Mononuclear cell (primary cell): ENCODE measurements at regions not wholly inside any gene's neighbourhood (a gene's known extent, or its start where the extent isn't known, plus 50 kb on each side); places are given as distances from the start of the nearest gene placed in this dataset.

Experiments used
- H3K27me3 ChIP-seq: 2 replicates; pipeline ENCODE4 v1.6.0; 2011; ENCODE audit warnings: low read length, control low read depth; ENCODE audit not compliant: insufficient read depth
- H3K4me1 ChIP-seq: 2 replicates; pipeline ENCODE4 v1.5.1; 2011; ENCODE audit warnings: mild to moderate bottlenecking, low read length, control low read depth; ENCODE audit not compliant: insufficient read depth
- H3K4me3 ChIP-seq: 2 replicates; pipeline ENCODE4 v1.5.1; 2011; ENCODE audit warnings: mild to moderate bottlenecking, low read length, moderate library complexity
- H3K9me3 ChIP-seq: 2 replicates; pipeline ENCODE4 v1.5.1; 2011; ENCODE audit warnings: low read depth, mild to moderate bottlenecking, control low read depth, low read length

DNA sequence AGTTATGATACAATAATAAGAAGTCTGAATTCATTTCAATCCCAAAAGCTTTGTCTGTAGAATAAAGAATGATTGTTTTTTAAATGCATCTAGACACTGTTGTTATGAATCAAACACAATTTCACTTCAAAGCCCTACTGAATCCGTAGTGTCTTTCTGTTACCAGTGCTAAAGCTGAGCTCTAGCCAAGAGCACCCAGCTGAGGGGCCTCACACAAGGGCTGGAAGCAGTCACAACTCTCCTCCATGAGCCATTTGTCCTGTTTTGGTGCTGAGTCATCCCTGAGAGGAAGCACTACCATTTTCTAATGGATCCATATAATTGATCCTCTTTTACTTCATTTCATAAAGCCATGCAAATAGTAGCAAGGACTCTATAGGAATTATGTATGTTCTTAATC is 158.2 kb upstream of the ANKRD28 start:
- Histone ChIP-seq H3K9me3 (no peaks in the 10 kb centered on the region), H3K27me3 (no peaks in the 10 kb centered on the region), H3K4me3 (no peak overlapping the region), H3K4me1 (no peaks in the 10 kb centered on the region)

DNA sequence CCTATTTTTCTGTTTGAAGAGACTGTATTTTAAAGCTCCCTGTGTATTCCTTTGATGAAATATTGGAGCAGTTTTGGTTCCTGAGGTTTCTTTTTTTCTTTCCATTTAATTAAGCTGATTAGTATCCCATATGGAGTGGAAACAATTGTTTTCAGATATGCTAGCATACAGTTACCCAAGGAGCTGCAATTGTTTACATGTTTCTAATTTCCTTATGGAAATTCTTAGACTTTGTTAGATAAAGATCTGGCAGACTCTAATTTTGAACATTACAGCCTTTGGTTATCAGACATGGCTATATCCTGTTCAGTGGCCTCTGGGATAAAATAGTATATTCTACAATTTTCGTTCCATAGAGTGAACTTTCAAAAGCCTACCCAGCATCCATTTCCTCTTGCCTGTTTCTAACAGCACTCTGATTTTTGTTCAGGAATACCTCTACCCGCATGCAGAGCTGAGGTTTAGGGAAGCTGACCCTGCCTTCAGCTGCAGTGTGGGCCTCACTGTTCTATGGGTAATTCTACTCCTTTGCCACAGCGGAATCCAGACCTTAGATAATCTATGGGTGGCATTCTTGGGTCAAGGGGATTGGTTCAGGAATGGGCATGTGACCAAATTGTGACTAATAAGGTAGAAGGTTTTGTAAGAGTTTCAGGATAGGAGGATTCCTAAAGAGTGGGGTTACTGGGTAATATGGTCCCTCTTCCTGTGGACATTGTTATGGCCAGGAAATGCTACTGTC is 161.1 kb upstream of the ANKRD28 start:
- Histone ChIP-seq H3K4me3 (no peak overlapping the region), H3K27me3 (no peaks in the 10 kb centered on the region), H3K9me3 (no peaks in the 10 kb centered on the region), H3K4me1 (no peaks in the 10 kb centered on the region)

GRCh38 chr3:15959434-15959811 is 161.6 kb upstream of the ANKRD28 start:
- Histone ChIP-seq H3K27me3 (no peaks in the 10 kb centered on the region), H3K4me1 (peaks cover 5% of the 10 kb centered on the region), H3K9me3 (no peaks in the 10 kb centered on the region), H3K4me3 (no peak overlapping the region)

DNA sequence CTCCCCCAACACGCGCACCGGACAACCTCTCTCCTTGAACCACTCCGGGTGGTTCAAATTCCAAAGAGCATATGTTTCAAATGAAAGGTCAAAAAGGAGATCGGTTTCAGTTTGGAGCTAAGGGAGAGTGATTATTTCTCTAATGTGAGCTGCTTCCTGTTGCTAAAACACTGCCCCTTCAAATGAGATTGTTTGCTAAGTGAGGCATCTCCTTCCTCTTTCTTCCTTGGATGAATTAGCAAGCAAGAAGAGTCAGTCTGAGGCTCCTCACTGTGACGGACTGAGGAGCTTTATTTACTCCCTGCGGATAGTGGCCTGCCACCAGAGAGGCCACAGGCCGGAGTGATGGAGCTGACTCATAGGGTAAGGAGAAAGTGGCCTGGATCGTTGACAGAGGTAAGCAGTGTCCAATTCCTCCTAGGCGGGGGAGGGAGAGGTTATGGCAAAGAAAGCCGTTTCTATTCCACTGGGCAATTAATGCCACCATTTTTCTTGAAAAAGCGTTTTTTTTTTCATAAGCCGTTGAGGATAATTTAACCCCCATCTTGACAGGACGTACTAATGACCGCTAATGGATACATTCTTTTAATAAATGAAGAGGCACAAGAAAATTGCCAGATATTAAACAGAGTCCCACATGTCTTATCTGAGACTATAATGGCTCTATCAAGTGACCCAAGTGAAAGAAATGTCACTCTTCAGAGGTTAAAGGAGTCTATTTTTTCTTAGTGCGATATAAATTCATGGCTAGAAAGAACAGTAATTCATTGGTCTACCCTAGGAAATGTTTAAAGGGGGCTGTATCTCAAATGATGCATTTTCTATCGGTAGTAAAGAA is 167.0 kb upstream of the ANKRD28 start:
- peaks cover 8% of the 10 kb centered on the region for H3K4me1 ChIP-seq
- H3K4me3 ChIP-seq, result no peak overlapping the region

DNA sequence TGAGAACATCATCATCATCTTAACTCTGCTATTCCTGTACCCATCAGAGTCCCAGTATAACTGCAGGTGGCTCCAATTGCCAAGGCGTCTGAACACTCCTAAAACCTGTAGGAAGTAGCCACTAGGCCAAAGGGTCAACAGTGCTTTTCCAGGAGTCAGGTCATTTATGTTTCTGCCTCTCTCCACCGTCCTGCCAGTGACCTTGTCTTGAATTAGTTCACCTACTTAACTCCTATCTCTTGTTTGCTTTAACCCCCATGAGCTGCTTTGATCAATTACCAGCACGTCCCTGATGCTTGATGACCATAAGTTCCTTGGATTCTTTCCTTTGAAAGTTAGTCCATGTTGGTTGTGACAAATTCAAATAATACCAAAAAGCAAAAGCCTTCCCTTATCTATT is 169.8 kb upstream of the ANKRD28 start:
- Histone ChIP-seq H3K27me3 (no peaks in the 10 kb centered on the region), H3K9me3 (no peaks in the 10 kb centered on the region), H3K4me3 (no peak overlapping the region), H3K4me1 (peaks cover 8% of the 10 kb centered on the region)

More for the DNA sequence above, 167.0 kb upstream of the ANKRD28 start:
- H3K27me3 ChIP-seq, result no peaks in the 10 kb centered on the region
- H3K9me3 ChIP-seq, result no peaks in the 10 kb centered on the region

GRCh38 chr3:15969874-15970640 is 172.3 kb upstream of the ANKRD28 start:
- Histone ChIP-seq H3K27me3 (no peaks in the 10 kb centered on the region), H3K9me3 (no peaks in the 10 kb centered on the region), H3K4me1 (peaks cover 4% of the 10 kb centered on the region), H3K4me3 (no peak overlapping the region)

GRCh38 chr3:15973414-15973813 is 175.6 kb upstream of the ANKRD28 start:
- H3K27me3 ChIP-seq, result no peaks in the 10 kb centered on the region
- H3K4me1 ChIP-seq, result peaks cover 4% of the 10 kb centered on the region
- no peaks in the 10 kb centered on the region for H3K9me3 ChIP-seq
- no peak overlapping the region for H3K4me3 ChIP-seq

- Histone ChIP-seq H3K27me3 (no peaks in the 10 kb centered on the region), H3K4me3 (no peak overlapping the region), H3K9me3 (no peaks in the 10 kb centered on the region), H3K4me1 (peaks cover 4% of the 10 kb centered on the region)
Measured at GRCh38 chr3:15973940-15974339, 176.2 kb upstream of the ANKRD28 start.

- Histone ChIP-seq H3K27me3 (no peaks in the 10 kb centered on the region), H3K9me3 (no peaks in the 10 kb centered on the region), H3K4me3 (no peak overlapping the region), H3K4me1 (peaks cover 4% of the 10 kb centered on the region)
Measured at GRCh38 chr3:15974647-15975046, 176.9 kb upstream of the ANKRD28 start.

DNA sequence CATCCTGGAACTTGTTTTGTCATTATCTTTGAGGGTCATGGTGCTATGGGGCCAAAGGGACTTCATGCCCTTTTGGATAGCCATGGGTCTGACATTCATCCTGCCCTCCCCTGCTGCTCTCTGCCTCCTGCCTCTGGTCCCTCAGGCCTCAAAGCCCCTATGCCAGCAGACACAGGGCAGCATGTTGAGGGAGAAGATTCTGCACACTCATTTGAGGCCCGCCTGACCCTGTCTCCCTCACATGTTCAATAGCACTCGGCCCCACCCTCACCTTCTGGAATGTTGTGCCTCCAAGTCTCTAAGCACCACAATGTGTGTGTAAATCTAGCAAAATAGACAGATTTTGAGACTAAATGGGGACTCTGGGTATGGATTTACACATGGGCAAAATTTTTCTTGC is 178.7 kb upstream of the ANKRD28 start:
- H3K9me3 ChIP-seq, result no peaks in the 10 kb centered on the region
- H3K4me3 ChIP-seq, result no peak overlapping the region
- H3K4me1 ChIP-seq, result peaks cover 4% of the 10 kb centered on the region
- no peaks in the 10 kb centered on the region for H3K27me3 ChIP-seq

- no peaks in the 10 kb centered on the region for H3K9me3 ChIP-seq
- no peaks in the 10 kb centered on the region for H3K27me3 ChIP-seq
- H3K4me1 ChIP-seq, result peaks cover 4% of the 10 kb centered on the region
- H3K4me3 ChIP-seq, result no peak overlapping the region
Measured at GRCh38 chr3:15977090-15977489, 179.3 kb upstream of the ANKRD28 start.

DNA sequence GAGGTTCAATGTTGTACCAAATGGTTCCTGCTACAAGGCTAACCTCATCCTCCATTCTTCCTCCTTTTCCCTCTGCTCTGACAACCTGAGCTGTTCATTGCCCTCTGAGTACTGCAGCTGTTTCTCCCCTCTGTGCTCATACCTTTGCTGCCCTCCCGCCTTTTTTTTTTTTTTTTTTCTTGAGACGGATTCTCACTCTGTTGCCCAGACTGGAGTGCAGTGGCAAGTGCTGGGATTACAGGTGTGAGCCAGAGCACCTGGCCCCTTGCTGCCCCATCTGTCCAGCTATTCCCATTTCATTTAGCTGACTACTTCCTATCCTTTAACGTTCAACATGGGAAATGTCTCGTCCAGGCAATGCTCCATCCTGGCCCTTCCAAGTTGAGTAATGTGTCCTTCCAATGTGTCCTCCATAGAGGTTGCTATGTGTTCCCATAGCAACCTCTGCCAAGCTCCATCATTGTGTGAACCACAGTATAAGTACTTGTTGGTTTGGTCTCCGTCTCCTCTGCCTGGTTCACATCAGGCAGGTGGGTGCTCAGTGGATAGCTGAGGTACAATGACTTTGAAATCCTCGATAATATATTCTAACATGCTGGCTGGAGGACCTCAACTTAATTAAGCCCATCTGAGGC is 179.9 kb upstream of the ANKRD28 start:
- Histone ChIP-seq H3K27me3 (no peaks in the 10 kb centered on the region), H3K4me1 (peaks cover 4% of the 10 kb centered on the region), H3K4me3 (no peak overlapping the region), H3K9me3 (no peaks in the 10 kb centered on the region)

DNA sequence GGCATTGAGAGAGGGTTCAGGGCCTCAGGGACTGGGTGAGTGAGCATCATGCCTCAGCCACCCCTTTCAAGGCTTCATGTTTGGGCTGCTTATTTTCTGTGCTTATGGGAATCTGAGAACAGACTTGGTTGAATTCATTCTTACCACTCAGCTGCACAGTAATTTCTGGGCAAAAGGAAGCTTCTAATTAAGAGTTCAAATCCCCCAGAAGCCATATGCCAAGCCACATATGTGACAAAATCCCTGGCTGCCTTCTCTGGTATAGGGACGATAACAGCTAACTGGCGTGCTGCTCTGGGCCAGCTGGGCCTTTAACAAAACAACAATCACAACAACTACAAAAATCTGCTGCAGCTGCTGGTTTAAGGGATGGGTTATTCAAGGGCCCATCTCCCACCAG is 181.0 kb upstream of the ANKRD28 start:
- Histone ChIP-seq H3K4me3 (no peak overlapping the region), H3K9me3 (no peaks in the 10 kb centered on the region), H3K4me1 (peaks cover 4% of the 10 kb centered on the region), H3K27me3 (no peaks in the 10 kb centered on the region)

GRCh38 chr3:15979495-15979894 is 181.7 kb upstream of the ANKRD28 start:
- Histone ChIP-seq H3K4me1 (peaks cover under 1% of the 10 kb centered on the region), H3K4me3 (no peak overlapping the region), H3K9me3 (no peaks in the 10 kb centered on the region), H3K27me3 (no peaks in the 10 kb centered on the region)

DNA sequence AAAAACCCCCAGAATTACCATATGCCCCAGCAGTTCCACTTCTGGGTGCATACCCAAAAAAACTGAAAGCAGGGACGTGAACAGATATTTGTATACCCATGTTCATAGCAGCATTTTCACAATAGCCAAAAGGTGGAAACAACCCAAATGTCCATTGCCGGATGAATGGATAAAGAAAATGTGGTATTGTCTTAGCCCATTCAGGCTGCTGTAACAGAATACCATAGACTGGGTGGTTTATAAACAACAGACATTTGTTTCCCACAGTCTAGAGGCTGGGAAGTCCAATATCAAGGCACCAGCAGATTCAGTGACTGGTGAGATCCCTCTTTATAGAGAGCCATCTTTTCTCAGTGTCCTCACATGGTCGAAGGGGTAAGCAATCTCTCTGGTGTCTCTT is 182.1 kb upstream of the ANKRD28 start:
- H3K4me3 ChIP-seq, result no peak overlapping the region
- no peaks in the 10 kb centered on the region for H3K27me3 ChIP-seq
- no peaks in the 10 kb centered on the region for H3K9me3 ChIP-seq
- no peaks in the 10 kb centered on the region for H3K4me1 ChIP-seq
